ENCODE measurements at regions not wholly inside any gene's neighbourhood (a gene's known extent, or its start where the extent isn't known, plus 50 kb on each side); places are given as distances from the start of the nearest gene placed in this dataset.

DNA sequence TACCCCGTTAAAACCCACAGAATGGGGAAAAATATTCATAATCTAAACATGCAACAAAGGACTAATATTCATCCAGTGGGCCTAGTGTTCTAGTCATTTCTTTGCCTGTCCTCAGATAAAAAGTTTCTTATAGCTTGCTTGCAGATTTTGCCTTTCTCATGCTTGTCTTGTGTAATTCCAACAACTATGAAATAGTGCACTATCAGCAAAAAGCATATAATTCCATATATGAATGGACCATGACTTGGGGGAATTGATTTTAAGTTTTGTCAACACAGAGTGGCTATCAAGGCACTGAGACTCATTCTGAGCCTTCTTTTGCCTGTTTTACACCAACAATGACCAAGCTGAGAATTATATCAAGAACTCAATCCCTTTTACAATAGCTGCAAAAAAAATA, 278.6 kb upstream of the GPR149 start:
- intact Hi-C loops (cut with DNase I; ENCODE audit: low total_unique reads) = no loop called here
- no peak for DNase-seq

GRCh38 chr3:154701055-154701454, 271.1 kb upstream of the GPR149 start:
- Histone ChIP-seq H3K27ac (no peak overlapping the region), H3K9me3 (no peaks in the 10 kb centered on the region), H3K4me3 (no peak overlapping the region), H3K4me1 (no peaks in the 10 kb centered on the region), H3K27me3 (no peaks in the 10 kb centered on the region), H3K36me3 (no peaks in the 10 kb centered on the region)
- intact Hi-C loops (cut with DNase I; ENCODE audit: low total_unique reads) (no loop called here), in situ Hi-C loops (cut with MboI; ENCODE audit: low sequenced_read_pairs in 4 of 4) (no loop called here)
- TF ChIP-seq POLR2A (IDR thresholded peaks at IDR 0.05) = no peak
- TF ChIP-seq, protein P1, sequence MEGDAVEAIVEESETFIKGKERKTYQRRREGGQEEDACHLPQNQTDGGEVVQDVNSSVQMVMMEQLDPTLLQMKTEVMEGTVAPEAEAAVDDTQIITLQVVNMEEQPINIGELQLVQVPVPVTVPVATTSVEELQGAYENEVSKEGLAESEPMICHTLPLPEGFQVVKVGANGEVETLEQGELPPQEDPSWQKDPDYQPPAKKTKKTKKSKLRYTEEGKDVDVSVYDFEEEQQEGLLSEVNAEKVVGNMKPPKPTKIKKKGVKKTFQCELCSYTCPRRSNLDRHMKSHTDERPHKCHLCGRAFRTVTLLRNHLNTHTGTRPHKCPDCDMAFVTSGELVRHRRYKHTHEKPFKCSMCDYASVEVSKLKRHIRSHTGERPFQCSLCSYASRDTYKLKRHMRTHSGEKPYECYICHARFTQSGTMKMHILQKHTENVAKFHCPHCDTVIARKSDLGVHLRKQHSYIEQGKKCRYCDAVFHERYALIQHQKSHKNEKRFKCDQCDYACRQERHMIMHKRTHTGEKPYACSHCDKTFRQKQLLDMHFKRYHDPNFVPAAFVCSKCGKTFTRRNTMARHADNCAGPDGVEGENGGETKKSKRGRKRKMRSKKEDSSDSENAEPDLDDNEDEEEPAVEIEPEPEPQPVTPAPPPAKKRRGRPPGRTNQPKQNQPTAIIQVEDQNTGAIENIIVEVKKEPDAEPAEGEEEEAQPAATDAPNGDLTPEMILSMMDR (IDR thresholded peaks at IDR 0.05 in 4 of 5, conservative IDR thresholded peaks at IDR 0.05 in 1 of 5) = no peak
- no peak for ATAC-seq
- no peak for DNase-seq

More for the DNA sequence above, 278.6 kb upstream of the GPR149 start:
- H3K27me3 ChIP-seq = no peaks in the 10 kb centered on the region
- in situ Hi-C loops (cut with MboI; ENCODE audit: low sequenced_read_pairs in 4 of 4) = no loop called here
- ATAC-seq = no peak
- H3K9me3 ChIP-seq = no peaks in the 10 kb centered on the region
- H3K36me3 ChIP-seq = no peaks in the 10 kb centered on the region
- H3K4me3 ChIP-seq = no peak overlapping the region
- H3K27ac ChIP-seq = no peak overlapping the region
- H3K4me1 ChIP-seq = no peaks in the 10 kb centered on the region
- TF ChIP-seq, protein P1 (IDR thresholded peaks at IDR 0.05 in 4 of 5, conservative IDR thresholded peaks at IDR 0.05 in 1 of 5) = no peak
- TF ChIP-seq POLR2A (IDR thresholded peaks at IDR 0.05) = no peak

- ATAC-seq = no peak
- Histone ChIP-seq H3K4me3 (no peak overlapping the region), H3K4me1 (no peaks in the 10 kb centered on the region), H3K36me3 (no peaks in the 10 kb centered on the region), H3K27me3 (no peaks in the 10 kb centered on the region), H3K9me3 (no peaks in the 10 kb centered on the region), H3K27ac (no peak overlapping the region)
- intact Hi-C loops (cut with DNase I; ENCODE audit: low total_unique reads) = no loop called here
- in situ Hi-C loops (cut with MboI; ENCODE audit: low sequenced_read_pairs in 4 of 4) = no loop called here
- TF ChIP-seq POLR2A (IDR thresholded peaks at IDR 0.05) = no peak
- TF ChIP-seq, protein P1 (IDR thresholded peaks at IDR 0.05 in 4 of 5, conservative IDR thresholded peaks at IDR 0.05 in 1 of 5) = no peak
- no peak for DNase-seq
Measured at GRCh38 chr3:154690413-154690812, 260.4 kb upstream of the GPR149 start.

DNA sequence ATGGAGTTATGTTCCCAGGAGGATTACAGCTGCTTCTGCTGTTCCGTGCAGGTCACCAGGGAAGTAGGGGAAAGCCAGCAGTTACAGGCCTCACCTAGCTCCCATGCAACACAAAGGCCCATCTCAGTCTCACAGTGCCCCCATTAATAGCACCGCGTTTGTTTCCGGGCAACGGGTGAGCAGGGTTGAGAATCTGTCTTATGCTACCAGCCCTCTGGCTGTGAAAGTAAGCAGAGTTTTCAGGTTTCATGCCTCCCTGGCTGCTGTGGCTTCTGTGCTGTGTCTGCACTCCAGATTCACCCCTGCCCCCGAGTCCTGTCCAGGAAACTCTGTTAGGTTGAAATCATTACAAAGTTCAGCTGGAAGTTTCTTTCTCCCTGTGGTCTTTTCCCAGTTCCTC, 254.4 kb upstream of the GPR149 start:
- TF ChIP-seq POLR2A (IDR thresholded peaks at IDR 0.05) = no peak
- TF ChIP-seq, protein P1 (IDR thresholded peaks at IDR 0.05 in 4 of 5, conservative IDR thresholded peaks at IDR 0.05 in 1 of 5) = no peak
- Histone ChIP-seq H3K36me3 (no peaks in the 10 kb centered on the region), H3K27me3 (no peaks in the 10 kb centered on the region), H3K9me3 (no peaks in the 10 kb centered on the region), H3K4me3 (no peak overlapping the region), H3K4me1 (no peaks in the 10 kb centered on the region), H3K27ac (no peak overlapping the region)
- in situ Hi-C loops (cut with MboI; ENCODE audit: low sequenced_read_pairs in 4 of 4) (no loop called here), intact Hi-C loops (cut with DNase I; ENCODE audit: low total_unique reads) (no loop called here)
- DNase-seq (no peak), ATAC-seq (no peak)

DNA sequence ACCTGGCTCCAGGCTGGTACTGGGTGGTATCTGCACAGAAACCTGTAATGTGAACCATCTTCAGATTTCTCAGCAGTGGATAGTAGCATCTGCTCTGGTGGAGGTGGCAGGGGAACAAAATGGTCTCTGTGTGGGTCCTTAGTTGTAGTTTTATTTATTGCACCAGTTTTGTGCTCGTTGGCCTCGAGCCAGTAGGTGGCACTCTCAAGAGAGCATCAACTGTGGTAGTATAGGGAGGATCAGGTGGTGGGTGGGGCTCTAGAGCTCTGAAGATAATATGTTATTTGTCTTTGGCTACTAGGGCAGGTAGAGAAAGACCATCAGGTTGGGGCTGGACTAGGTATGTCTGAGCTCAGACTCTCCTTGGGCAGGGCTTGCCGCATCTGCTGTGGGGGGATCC, 254.0 kb upstream of the GPR149 start:
- TF ChIP-seq, protein P1 (IDR thresholded peaks at IDR 0.05 in 4 of 5, conservative IDR thresholded peaks at IDR 0.05 in 1 of 5) = no peak
- Histone ChIP-seq H3K27me3 (no peaks in the 10 kb centered on the region), H3K9me3 (no peaks in the 10 kb centered on the region), H3K4me3 (no peak overlapping the region), H3K36me3 (no peaks in the 10 kb centered on the region), H3K27ac (no peak overlapping the region), H3K4me1 (no peaks in the 10 kb centered on the region)
- in situ Hi-C loops (cut with MboI; ENCODE audit: low sequenced_read_pairs in 4 of 4) (no loop called here), intact Hi-C loops (cut with DNase I; ENCODE audit: low total_unique reads) (no loop called here)
- no peak for DNase-seq
- no peak for ATAC-seq
